Calu3 (cell line): ENCODE measurements at regions not wholly inside any gene's neighbourhood (a gene's known extent, or its start where the extent isn't known, plus 50 kb on each side); places are given as distances from the start of the nearest gene placed in this dataset.

Experiments used
- BruUV-seq: library from RNA; stranded (reverse); fragments of 400-500 nt; replicated peaks from 2 replicates; lab custom pipeline; 2021; lab: Mats Ljungman, UMichigan
- CTCF ChIA-PET: fragments of 300-600 bp; sonication (Branson Sonifier 250); formaldehyde crosslinking; loops from one replicate; lab custom pipeline; 2022; ENCODE audit warnings: antibody characterized with exemption; lab: Charles Lee
- DNase-seq: peaks from one replicate; pipeline ENCODE4 v3.0.0; 2022
- H3K27ac Mint-ChIP-seq: one replicate; pipeline ENCODE4 v1.8.0; 2022; ENCODE audit warnings: mixed read lengths; ENCODE audit not compliant: unreplicated experiment
- H3K27me3 Mint-ChIP-seq: one replicate; pipeline ENCODE4 v1.8.0; 2022; ENCODE audit warnings: mixed read lengths; ENCODE audit not compliant: unreplicated experiment
- H3K36me3 Mint-ChIP-seq: one replicate; pipeline ENCODE4 v1.8.0; 2022; ENCODE audit warnings: mild to moderate bottlenecking, moderate library complexity, mixed read lengths; ENCODE audit not compliant: insufficient read depth, unreplicated experiment
- H3K4me1 Mint-ChIP-seq: one replicate; pipeline ENCODE4 v1.8.0; 2022; ENCODE audit warnings: mild to moderate bottlenecking, low read depth, mixed read lengths; ENCODE audit not compliant: unreplicated experiment
- H3K4me3 Mint-ChIP-seq: one replicate; pipeline ENCODE4 v1.8.0; 2022; ENCODE audit warnings: mild to moderate bottlenecking, low read depth, moderate library complexity, mixed read lengths; ENCODE audit not compliant: unreplicated experiment
- H3K9me3 Mint-ChIP-seq: one replicate; pipeline ENCODE4 v1.8.0; 2022; ENCODE audit warnings: low read depth, mixed read lengths; ENCODE audit not compliant: unreplicated experiment
- intact Hi-C: fragments of 100-400 bp; cut with micrococcal nuclease; formaldehyde crosslinking; loops from one replicate; pipeline ENCODE4 v1.10.0; 2022; ENCODE audit not compliant: unreplicated experiment
- TF ChIP-seq, protein P1 (sequence below): fragments of 200-600 bp; IDR thresholded peaks from one replicate; pipeline ENCODE4 v1.8.0; 2022; ENCODE audit warnings: antibody characterized with exemption; ENCODE audit not compliant: unreplicated experiment

GRCh38 chr9:85402551-85402950, 339.2 kb downstream of the AGTPBP1 start:
- DNase-seq, result no peak
- H3K36me3 Mint-ChIP-seq, result no peaks in the 10 kb centered on the region
- H3K9me3 Mint-ChIP-seq, result no peaks in the 10 kb centered on the region
- intact Hi-C loops, result no loop called here
- peaks cover 13% of the 10 kb centered on the region for H3K27me3 Mint-ChIP-seq
- TF ChIP-seq, protein P1, sequence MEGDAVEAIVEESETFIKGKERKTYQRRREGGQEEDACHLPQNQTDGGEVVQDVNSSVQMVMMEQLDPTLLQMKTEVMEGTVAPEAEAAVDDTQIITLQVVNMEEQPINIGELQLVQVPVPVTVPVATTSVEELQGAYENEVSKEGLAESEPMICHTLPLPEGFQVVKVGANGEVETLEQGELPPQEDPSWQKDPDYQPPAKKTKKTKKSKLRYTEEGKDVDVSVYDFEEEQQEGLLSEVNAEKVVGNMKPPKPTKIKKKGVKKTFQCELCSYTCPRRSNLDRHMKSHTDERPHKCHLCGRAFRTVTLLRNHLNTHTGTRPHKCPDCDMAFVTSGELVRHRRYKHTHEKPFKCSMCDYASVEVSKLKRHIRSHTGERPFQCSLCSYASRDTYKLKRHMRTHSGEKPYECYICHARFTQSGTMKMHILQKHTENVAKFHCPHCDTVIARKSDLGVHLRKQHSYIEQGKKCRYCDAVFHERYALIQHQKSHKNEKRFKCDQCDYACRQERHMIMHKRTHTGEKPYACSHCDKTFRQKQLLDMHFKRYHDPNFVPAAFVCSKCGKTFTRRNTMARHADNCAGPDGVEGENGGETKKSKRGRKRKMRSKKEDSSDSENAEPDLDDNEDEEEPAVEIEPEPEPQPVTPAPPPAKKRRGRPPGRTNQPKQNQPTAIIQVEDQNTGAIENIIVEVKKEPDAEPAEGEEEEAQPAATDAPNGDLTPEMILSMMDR, result no peak
- no peak overlapping the region for H3K4me3 Mint-ChIP-seq
- peaks cover 8% of the 10 kb centered on the region for H3K4me1 Mint-ChIP-seq
- BruUV-seq, result no TSS peak
- CTCF ChIA-PET, result interaction anchor here (0.7 kb wide), 1 partner anchor 17 kb away, joined by 3 read pairs; no protein-coding TSS in a partner anchor
- H3K27ac Mint-ChIP-seq, result no peak overlapping the region

DNA sequence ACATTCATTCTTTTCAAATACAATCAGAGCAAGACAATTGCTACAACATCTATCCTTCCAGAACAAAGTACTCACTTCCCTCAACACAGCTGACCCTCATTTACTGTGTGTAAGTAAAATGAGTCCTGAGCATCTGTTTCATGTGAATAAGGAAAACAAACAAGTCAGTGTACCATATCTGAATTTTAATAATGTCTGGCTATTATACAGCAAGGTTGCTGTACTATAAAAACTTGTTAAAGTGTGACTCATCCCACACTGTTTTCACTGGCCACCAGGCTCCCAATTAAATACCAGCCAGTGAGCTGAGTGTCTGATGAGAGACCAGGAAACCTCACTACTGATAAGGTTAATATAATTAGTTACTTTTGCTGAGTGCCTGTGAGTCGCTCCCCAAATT, 339.8 kb downstream of the AGTPBP1 start:
- intact Hi-C loops, result no loop called here
- no peak overlapping the region for H3K27ac Mint-ChIP-seq
- DNase-seq, result no peak
- no TSS peak for BruUV-seq
- no peaks in the 10 kb centered on the region for H3K9me3 Mint-ChIP-seq
- H3K36me3 Mint-ChIP-seq, result no peaks in the 10 kb centered on the region
- H3K4me1 Mint-ChIP-seq, result peaks cover 8% of the 10 kb centered on the region
- no peak overlapping the region for H3K4me3 Mint-ChIP-seq
- CTCF ChIA-PET, result interaction anchor here (0.7 kb wide), 1 partner anchor 16 kb away, joined by 3 read pairs; no protein-coding TSS in a partner anchor
- TF ChIP-seq, protein P1, result no peak
- H3K27me3 Mint-ChIP-seq, result peaks cover 13% of the 10 kb centered on the region

DNA sequence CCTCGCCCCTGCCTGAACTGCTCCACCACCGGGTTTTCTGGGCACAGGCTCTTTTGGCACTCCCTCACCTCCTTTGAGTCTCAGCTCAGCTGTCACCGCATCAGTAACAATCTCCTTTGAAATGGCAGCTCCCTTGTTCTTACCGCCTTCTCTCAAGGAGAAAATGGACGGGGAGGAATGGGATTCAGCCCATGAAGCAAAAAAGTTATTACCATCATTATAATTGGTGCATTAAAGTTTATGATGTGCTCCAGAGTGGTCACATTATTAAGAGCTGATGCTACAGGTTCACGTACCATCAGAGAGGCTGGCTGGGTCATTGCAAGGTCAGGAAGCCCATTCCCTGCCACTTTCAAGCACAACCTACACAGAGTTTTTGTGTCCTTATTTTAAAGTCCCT, 344.7 kb downstream of the AGTPBP1 start:
- intact Hi-C loops, result no loop called here
- peaks cover 58% of the 10 kb centered on the region for H3K27me3 Mint-ChIP-seq
- H3K4me1 Mint-ChIP-seq, result peaks cover 3% of the 10 kb centered on the region
- H3K4me3 Mint-ChIP-seq, result no peak overlapping the region
- BruUV-seq, result no TSS peak
- DNase-seq, result no peak
- H3K36me3 Mint-ChIP-seq, result no peaks in the 10 kb centered on the region
- no peak overlapping the region for H3K27ac Mint-ChIP-seq
- no peaks in the 10 kb centered on the region for H3K9me3 Mint-ChIP-seq
- TF ChIP-seq, protein P1, result no peak
- CTCF ChIA-PET, result no interaction called here

- Mint-ChIP-seq H3K27ac (no peak overlapping the region), H3K36me3 (no peaks in the 10 kb centered on the region), H3K4me1 (no peaks in the 10 kb centered on the region), H3K9me3 (no peaks in the 10 kb centered on the region), H3K27me3 (peaks cover 67% of the 10 kb centered on the region), H3K4me3 (no peak overlapping the region)
- BruUV-seq, result no TSS peak
- intact Hi-C loops, result no loop called here
- CTCF ChIA-PET, result no interaction called here
- TF ChIP-seq, protein P1, result no peak
- DNase-seq, result no peak
Observed at GRCh38 chr9:85392260-85392659, 349.5 kb downstream of the AGTPBP1 start.
